ENCODE measurements at regions not wholly inside any gene's neighbourhood (a gene's known extent, or its start where the extent isn't known, plus 50 kb on each side); places are given as distances from the start of the nearest gene placed in this dataset.

DNA sequence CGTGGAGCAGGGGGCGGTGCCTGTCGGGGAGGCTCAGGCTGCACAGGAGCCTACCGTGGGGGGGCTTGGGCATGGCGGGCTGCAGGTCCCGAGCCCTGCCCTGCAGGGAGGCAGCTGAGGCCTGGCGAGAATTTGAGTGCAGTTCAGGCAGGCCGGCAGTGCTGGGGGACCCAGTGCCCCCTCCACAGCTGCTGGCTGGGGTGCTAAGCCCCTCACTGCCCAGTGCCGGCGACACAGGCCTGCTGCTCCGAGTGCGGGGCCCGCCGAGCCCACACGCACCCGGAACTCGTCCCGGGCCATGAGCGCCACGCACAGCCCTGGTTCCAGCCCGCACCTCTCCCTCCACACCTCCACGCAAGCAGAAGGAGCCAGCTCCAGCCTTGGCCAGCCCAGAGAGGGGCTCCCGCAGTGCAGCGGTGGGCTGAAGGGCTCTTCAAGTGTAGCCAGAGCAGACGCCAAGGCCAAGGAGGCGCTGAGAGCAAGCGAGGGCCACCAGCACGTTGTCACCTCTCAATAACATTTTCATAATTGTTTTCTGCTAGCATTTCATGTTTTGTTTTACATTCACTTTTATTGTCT, 1378.9 kb upstream of the CELF4 start:
- CTCF ChIA-PET: no interaction called here
- DNase-seq (no peak), ATAC-seq (no peak)
- Mint-ChIP-seq H3K27ac (no peak overlapping the region), H3K4me1 (peaks cover 38% of the 10 kb centered on the region), H3K9me3 (ENCODE audit: low read depth) (peaks cover 16% of the 10 kb centered on the region), H3K36me3 (ENCODE audit: low read depth) (peaks cover 19% of the 10 kb centered on the region), H3K4me3 (no peak overlapping the region), H3K27me3 (no peaks in the 10 kb centered on the region)
- intact Hi-C loops (cut with DNase I, micrococcal nuclease): no loop called here
- POLR2A ChIA-PET: no interaction called here

GRCh38 chr18:38941711-38942561, 1376.3 kb upstream of the CELF4 start:
- H3K27ac Mint-ChIP-seq: peak overlapping the region; percentile 94
- H3K36me3 Mint-ChIP-seq (ENCODE audit: low read depth): peaks cover 19% of the 10 kb centered on the region
- H3K4me1 Mint-ChIP-seq: peaks cover 42% of the 10 kb centered on the region
- peaks cover 22% of the 10 kb centered on the region for H3K9me3 Mint-ChIP-seq (ENCODE audit: low read depth)
- H3K27me3 Mint-ChIP-seq: no peaks in the 10 kb centered on the region
- ATAC-seq: peak; percentile 2
- ChIA-PET CTCF (interaction anchor here (1.7 kb wide), 1 partner anchor 10 kb away, joined by 8 read pairs; no protein-coding TSS in a partner anchor), POLR2A (no interaction called here)
- intact Hi-C loops (cut with DNase I, micrococcal nuclease): loop anchor here in 1 of 2 experiments (1.0 to 2.0 kb wide), 3 partner anchors 331 to 472 kb away; no protein-coding TSS in a partner anchor
- peak; percentile 7 for DNase-seq
- H3K4me3 Mint-ChIP-seq: peak overlapping the region; percentile 58

GRCh38 chr18:38940863-38941531, 1375.4 kb upstream of the CELF4 start:
- Mint-ChIP-seq H3K36me3 (ENCODE audit: low read depth) (peaks cover 19% of the 10 kb centered on the region), H3K27ac (peak overlapping the region; percentile 94), H3K27me3 (no peaks in the 10 kb centered on the region), H3K4me3 (peak overlapping the region; percentile 58), H3K4me1 (peaks cover 44% of the 10 kb centered on the region), H3K9me3 (ENCODE audit: low read depth) (peaks cover 22% of the 10 kb centered on the region)
- ATAC-seq: peak; percentile 81
- POLR2A ChIA-PET: no interaction called here
- DNase-seq: peak; percentile 66
- intact Hi-C loops (cut with DNase I, micrococcal nuclease): loop anchor here in 1 of 2 experiments (1.0 to 2.0 kb wide), 4 partner anchors 189 to 473 kb away; no protein-coding TSS in a partner anchor
- CTCF ChIA-PET: no interaction called here

- Mint-ChIP-seq H3K36me3 (ENCODE audit: low read depth) (peaks cover 19% of the 10 kb centered on the region), H3K27ac (peak overlapping the region; percentile 94), H3K9me3 (ENCODE audit: low read depth) (peaks cover 22% of the 10 kb centered on the region), H3K4me3 (peak overlapping the region; percentile 58), H3K4me1 (peaks cover 48% of the 10 kb centered on the region), H3K27me3 (no peaks in the 10 kb centered on the region)
- no peak for DNase-seq
- intact Hi-C loops (cut with DNase I, micrococcal nuclease): loop anchor here in 1 of 2 experiments (1.0 to 2.0 kb wide), 2 partner anchors 188 to 444 kb away; no protein-coding TSS in a partner anchor
- ATAC-seq: peak; percentile 54
- ChIA-PET CTCF (no interaction called here), POLR2A (interaction anchor here (0.7 kb wide), 1 partner anchor 359 kb away, joined by 3 read pairs; no protein-coding TSS in a partner anchor)
Observed at GRCh38 chr18:38940475-38940862, 1374.9 kb upstream of the CELF4 start.

DNA sequence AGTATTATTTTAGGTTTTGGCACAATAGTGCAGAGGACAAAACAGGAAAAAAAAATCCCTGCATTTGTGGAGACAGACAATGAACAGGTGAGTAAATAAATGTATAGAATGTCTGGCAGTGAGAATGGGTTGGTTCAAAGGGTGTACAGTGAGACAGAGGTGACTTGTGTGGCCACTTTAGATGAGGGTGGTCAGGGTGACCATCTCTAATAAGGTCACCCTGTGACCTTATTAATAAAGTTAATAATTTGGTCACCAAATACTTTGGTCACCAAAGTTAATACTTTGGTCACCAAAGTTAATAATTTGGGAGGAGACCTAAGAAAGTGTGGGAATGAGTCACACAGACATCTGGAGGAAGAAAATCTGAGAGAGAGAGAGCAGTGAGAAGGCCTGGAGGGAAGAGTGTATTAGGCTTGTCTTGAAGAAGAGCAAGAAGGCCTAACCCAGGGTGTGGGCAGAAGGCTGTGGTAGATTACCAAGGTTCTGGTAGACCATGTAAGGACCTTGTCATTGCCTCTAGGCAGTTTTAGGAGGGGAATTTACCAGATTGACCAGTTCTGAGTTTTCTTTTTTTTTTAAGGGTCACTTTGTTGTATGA, 1368.4 kb upstream of the CELF4 start:
- H3K36me3 Mint-ChIP-seq (ENCODE audit: low read depth): no peaks in the 10 kb centered on the region
- CTCF ChIA-PET: no interaction called here
- no peaks in the 10 kb centered on the region for H3K27me3 Mint-ChIP-seq
- POLR2A ChIA-PET: no interaction called here
- intact Hi-C loops (cut with DNase I, micrococcal nuclease): no loop called here
- peak; percentile 26 for ATAC-seq
- no peak overlapping the region for H3K4me3 Mint-ChIP-seq
- peaks cover 9% of the 10 kb centered on the region for H3K9me3 Mint-ChIP-seq (ENCODE audit: low read depth)
- DNase-seq: no peak
- peaks cover 29% of the 10 kb centered on the region for H3K4me1 Mint-ChIP-seq
- H3K27ac Mint-ChIP-seq: peak overlapping the region; percentile 12

DNA sequence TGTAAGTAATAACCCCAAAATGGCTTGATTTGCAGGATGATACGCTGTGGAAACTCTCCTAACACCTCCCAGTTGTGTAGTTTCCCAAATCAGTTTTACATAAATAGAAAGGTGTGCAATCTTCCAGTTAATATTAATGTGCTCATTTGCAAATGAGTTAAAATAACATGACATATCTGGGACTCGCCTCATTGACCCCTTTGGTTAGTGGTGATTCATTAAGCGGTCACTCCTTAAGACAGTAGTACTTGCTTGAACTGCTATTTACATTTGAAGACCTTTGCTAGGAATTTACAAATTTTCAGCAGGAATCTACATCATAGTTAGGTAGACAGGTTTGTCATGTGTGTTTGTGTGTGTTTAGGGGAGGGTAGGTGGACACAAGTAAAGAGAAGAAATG, 1367.7 kb upstream of the CELF4 start:
- Mint-ChIP-seq H3K27me3 (no peaks in the 10 kb centered on the region), H3K4me1 (peaks cover 29% of the 10 kb centered on the region), H3K27ac (no peak overlapping the region), H3K36me3 (ENCODE audit: low read depth) (no peaks in the 10 kb centered on the region), H3K9me3 (ENCODE audit: low read depth) (peaks cover 3% of the 10 kb centered on the region), H3K4me3 (no peak overlapping the region)
- no peak for DNase-seq
- ATAC-seq: peak; percentile 19
- ChIA-PET POLR2A (no interaction called here), CTCF (no interaction called here)
- intact Hi-C loops (cut with DNase I, micrococcal nuclease): no loop called here

- Mint-ChIP-seq H3K36me3 (ENCODE audit: low read depth) (no peaks in the 10 kb centered on the region), H3K27me3 (no peaks in the 10 kb centered on the region), H3K27ac (no peak overlapping the region), H3K9me3 (ENCODE audit: low read depth) (peaks cover 3% of the 10 kb centered on the region), H3K4me1 (peaks cover 29% of the 10 kb centered on the region), H3K4me3 (no peak overlapping the region)
- intact Hi-C loops (cut with DNase I, micrococcal nuclease): no loop called here
- POLR2A ChIA-PET: no interaction called here
- ATAC-seq (no peak), DNase-seq (no peak)
- CTCF ChIA-PET: no interaction called here
Observed at GRCh38 chr18:38932752-38933151, 1367.2 kb upstream of the CELF4 start.

- ATAC-seq: no peak
- POLR2A ChIA-PET: no interaction called here
- peaks cover 3% of the 10 kb centered on the region for H3K9me3 Mint-ChIP-seq (ENCODE audit: low read depth)
- peaks cover 29% of the 10 kb centered on the region for H3K4me1 Mint-ChIP-seq
- H3K4me3 Mint-ChIP-seq: no peak overlapping the region
- no peak for DNase-seq
- H3K36me3 Mint-ChIP-seq (ENCODE audit: low read depth): no peaks in the 10 kb centered on the region
- CTCF ChIA-PET: no interaction called here
- H3K27ac Mint-ChIP-seq: no peak overlapping the region
- no peaks in the 10 kb centered on the region for H3K27me3 Mint-ChIP-seq
- intact Hi-C loops (cut with DNase I, micrococcal nuclease): no loop called here
Observed at GRCh38 chr18:38931754-38932050, 1366.1 kb upstream of the CELF4 start.

DNA sequence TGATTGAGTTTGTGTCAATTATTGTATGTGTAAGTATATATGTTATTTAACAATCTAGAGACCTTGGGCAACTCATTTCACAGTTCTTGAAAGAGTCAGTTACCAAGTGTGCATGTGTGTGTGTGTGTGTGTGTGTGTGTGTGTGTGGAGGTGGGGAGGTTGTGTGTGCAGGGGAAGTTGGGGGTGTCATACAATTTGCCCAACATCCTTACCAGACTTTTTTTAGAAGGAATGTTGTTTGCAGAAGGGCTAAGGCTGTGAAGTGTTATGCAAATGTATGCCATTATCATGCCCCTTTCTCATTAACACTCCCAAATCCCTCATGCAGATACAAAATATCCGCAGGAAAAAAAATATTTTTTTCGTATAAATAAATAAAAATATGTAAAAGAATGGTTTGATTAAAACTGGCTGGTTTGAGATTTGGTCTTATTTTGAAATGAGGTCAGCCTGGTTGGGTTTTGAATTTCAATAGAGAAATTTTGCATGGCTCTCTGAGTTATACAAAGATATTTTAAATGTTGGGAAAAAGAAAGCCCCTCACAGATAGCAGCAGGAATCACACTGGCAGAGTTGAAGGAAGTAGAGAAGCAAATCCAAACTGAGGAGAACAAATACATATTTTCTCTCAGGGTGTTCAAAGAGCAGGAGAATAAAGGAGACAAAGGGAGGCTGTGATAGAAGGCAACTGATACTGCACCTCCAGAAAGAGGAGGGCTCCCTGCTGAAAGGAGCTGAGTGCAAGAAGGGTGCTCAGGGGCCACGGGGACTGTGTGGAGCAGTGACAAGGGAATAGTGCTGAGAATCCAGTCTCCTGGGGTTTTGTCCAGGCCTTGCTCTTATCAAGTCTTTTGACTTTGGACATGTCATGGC, 1365.5 kb upstream of the CELF4 start:
- Mint-ChIP-seq H3K27ac (no peak overlapping the region), H3K9me3 (ENCODE audit: low read depth) (peaks cover 3% of the 10 kb centered on the region), H3K27me3 (peaks cover 3% of the 10 kb centered on the region), H3K36me3 (ENCODE audit: low read depth) (no peaks in the 10 kb centered on the region), H3K4me1 (peaks cover 28% of the 10 kb centered on the region), H3K4me3 (no peak overlapping the region)
- intact Hi-C loops (cut with DNase I, micrococcal nuclease): no loop called here
- POLR2A ChIA-PET: no interaction called here
- ATAC-seq (no peak), DNase-seq (no peak)
- CTCF ChIA-PET: no interaction called here

- ChIA-PET CTCF (no interaction called here), POLR2A (no interaction called here)
- Mint-ChIP-seq H3K27me3 (peaks cover 8% of the 10 kb centered on the region), H3K36me3 (ENCODE audit: low read depth) (no peaks in the 10 kb centered on the region), H3K4me3 (no peak overlapping the region), H3K9me3 (ENCODE audit: low read depth) (no peaks in the 10 kb centered on the region), H3K27ac (no peak overlapping the region), H3K4me1 (no peaks in the 10 kb centered on the region)
- ATAC-seq (no peak), DNase-seq (no peak)
- intact Hi-C loops (cut with DNase I, micrococcal nuclease): no loop called here
Observed at GRCh38 chr18:38923540-38923939, 1357.9 kb upstream of the CELF4 start.

DNA sequence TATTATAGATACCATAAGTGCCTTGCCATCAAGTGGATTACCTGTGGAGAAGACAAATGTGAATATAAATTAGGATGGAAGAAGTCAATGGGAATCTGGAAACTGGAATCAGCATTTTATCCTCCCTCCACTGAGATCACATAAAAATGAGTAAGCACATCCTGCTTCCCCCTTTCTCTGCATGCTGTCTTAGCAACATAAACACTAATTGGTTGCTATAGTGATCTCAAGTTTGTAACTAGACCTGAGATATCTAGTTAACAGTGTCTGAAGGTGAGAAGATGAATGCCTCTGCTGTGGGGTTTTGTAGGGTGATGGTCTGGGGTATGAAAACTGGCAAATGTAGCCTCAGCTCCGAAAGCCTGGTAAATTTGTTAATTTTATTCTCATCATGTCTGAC, 1357.5 kb upstream of the CELF4 start:
- DNase-seq (no peak), ATAC-seq (no peak)
- Mint-ChIP-seq H3K27me3 (peaks cover 8% of the 10 kb centered on the region), H3K4me1 (no peaks in the 10 kb centered on the region), H3K4me3 (no peak overlapping the region), H3K9me3 (ENCODE audit: low read depth) (no peaks in the 10 kb centered on the region), H3K27ac (no peak overlapping the region), H3K36me3 (ENCODE audit: low read depth) (no peaks in the 10 kb centered on the region)
- ChIA-PET POLR2A (no interaction called here), CTCF (no interaction called here)
- intact Hi-C loops (cut with DNase I, micrococcal nuclease): no loop called here

Measured in activated CD4-positive, alpha-beta T cell treated with anti-CD3 and anti-CD28 coated beads for 36 hours (primary cell).